ENCODE measurements at regions not wholly inside any gene's neighbourhood (a gene's known extent, or its start where the extent isn't known, plus 50 kb on each side); places are given as distances from the start of the nearest gene placed in this dataset.

- ChIA-PET POLR2A (no interaction called here), CTCF (interaction anchor here (1.0 kb wide), 1 partner anchor 872 kb away, joined by 4 read pairs; no protein-coding TSS in a partner anchor), RAD21 (ENCODE audit: low non-redundant PET in 1 of 2, low total read pairs in 2 of 2, uncharacterized antibody in 2 of 2, unreplicated experiment in 2 of 2) (no interaction called here)
- Histone ChIP-seq H3K79me2 (ENCODE audit: insufficient read depth, low read length) (no peaks in the 10 kb centered on the region), H4K20me1 (ENCODE audit: insufficient read depth) (no peaks in the 10 kb centered on the region; the same call in 1 of the 2 replicates), H3K4me3 (replicated peaks in 1 of 2; ENCODE audit: low read depth in 1 of 2, low read length in 2 of 2) (no peak overlapping the region), H3K4me1 (ENCODE audit: control insufficient read depth in 1 of 2, insufficient read depth in 2 of 2, low read length in 2 of 2) (no peaks in the 10 kb centered on the region), H3K27me3 (ENCODE audit: insufficient read depth, low read length) (no peaks in the 10 kb centered on the region), H3K4me2 (ENCODE audit: low read length) (no peak overlapping the region), H2AFZ (ENCODE audit: low read depth, low read length, poor library complexity, severe bottlenecking) (no peak overlapping the region), H3K9me3 (ENCODE audit: control insufficient read depth in 1 of 2, insufficient read depth in 1 of 2, low read depth in 1 of 2, low read length in 2 of 2) (no peaks in the 10 kb centered on the region; a peak in 2 of 4 replicates), H3K9ac (ENCODE audit: low read length) (no peak overlapping the region), H3K36me3 (ENCODE audit: control insufficient read depth in 1 of 2, insufficient read depth in 2 of 2, low read length in 2 of 2) (no peaks in the 10 kb centered on the region), H3K27ac (ENCODE audit: low read depth, low read length) (no peak overlapping the region), H3K9me2 (ENCODE audit: insufficient read depth) (no peaks in the 10 kb centered on the region)
- intact Hi-C loops (cut with micrococcal nuclease), result loop anchor here (2.0 kb wide), 2 partner anchors 873 to 1189 kb away; no protein-coding TSS in a partner anchor
- BruUV-seq (replicated peaks), result no TSS peak
- no peak for DNase-seq (ENCODE audit: low read depth, low spot score)
- no peak for ATAC-seq
- TF ChIP-seq FOSL1 (IDR thresholded peaks at IDR 0.05; ENCODE audit: low read depth) (no peak), RAD21 (IDR thresholded peaks at IDR 0.05; ENCODE audit: low read depth) (peak; percentile 31; the same call in 1 of the 2 replicates), ZNF274 (IDR thresholded peaks at IDR 0.05; ENCODE audit: low read depth, low read length) (no peak), YY1 (IDR thresholded peaks at IDR 0.05; ENCODE audit: extremely low read depth, insufficient replicate concordance, low read depth, low read length) (no peak), TCF7L2 (IDR thresholded peaks at IDR 0.05; ENCODE audit: borderline replicate concordance, extremely low read depth, insufficient read depth, insufficient read length) (no peak), CEBPB (IDR thresholded peaks at IDR 0.05; ENCODE audit: low read depth) (no peak), POLR2A (IDR thresholded peaks at IDR 0.05; ENCODE audit: borderline replicate concordance, extremely low read depth, insufficient read depth, insufficient read length) (no peak), SP1 (IDR thresholded peaks at IDR 0.05; ENCODE audit: low read depth) (no peak), MAX (IDR thresholded peaks at IDR 0.05) (no peak)
- TF ChIP-seq, protein P1, sequence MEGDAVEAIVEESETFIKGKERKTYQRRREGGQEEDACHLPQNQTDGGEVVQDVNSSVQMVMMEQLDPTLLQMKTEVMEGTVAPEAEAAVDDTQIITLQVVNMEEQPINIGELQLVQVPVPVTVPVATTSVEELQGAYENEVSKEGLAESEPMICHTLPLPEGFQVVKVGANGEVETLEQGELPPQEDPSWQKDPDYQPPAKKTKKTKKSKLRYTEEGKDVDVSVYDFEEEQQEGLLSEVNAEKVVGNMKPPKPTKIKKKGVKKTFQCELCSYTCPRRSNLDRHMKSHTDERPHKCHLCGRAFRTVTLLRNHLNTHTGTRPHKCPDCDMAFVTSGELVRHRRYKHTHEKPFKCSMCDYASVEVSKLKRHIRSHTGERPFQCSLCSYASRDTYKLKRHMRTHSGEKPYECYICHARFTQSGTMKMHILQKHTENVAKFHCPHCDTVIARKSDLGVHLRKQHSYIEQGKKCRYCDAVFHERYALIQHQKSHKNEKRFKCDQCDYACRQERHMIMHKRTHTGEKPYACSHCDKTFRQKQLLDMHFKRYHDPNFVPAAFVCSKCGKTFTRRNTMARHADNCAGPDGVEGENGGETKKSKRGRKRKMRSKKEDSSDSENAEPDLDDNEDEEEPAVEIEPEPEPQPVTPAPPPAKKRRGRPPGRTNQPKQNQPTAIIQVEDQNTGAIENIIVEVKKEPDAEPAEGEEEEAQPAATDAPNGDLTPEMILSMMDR (IDR thresholded peaks at IDR 0.05 in 2 of 3, conservative IDR thresholded peaks at IDR 0.05 in 1 of 3; ENCODE audit: borderline replicate concordance in 1 of 3, insufficient read depth in 1 of 3, low read depth in 2 of 3, low read length in 2 of 3), result peak in 2 of 3 experiments; percentile 34 to 50; a peak in 2 of 6 replicates
Observed at GRCh38 chr5:155943516-155944407, 383.2 kb upstream of the SGCD start.
